Liver (tissue), 8 donors: ENCODE measurements at regions not wholly inside any gene's neighbourhood (a gene's known extent, or its start where the extent isn't known, plus 50 kb on each side); places are given as distances from the start of the nearest gene placed in this dataset.

Experiments
- DNase-seq: peaks from one replicate; pipeline ENCODE4 v3.0.0-alpha.2; 2017; ENCODE audit warnings: low spot score
- H3K27ac ChIP-seq, 2 donors: one replicate each; pipeline ENCODE4 v1.7.0; 2013; ENCODE audit warnings: inconsistent platforms in 2 of 2, low read length in 2 of 2, control low read depth in 1 of 2, low read depth in 1 of 2, mild to moderate bottlenecking in 1 of 2
- H3K27me3 ChIP-seq, 4 donors: one replicate each; pipeline versions ENCODE4 v1.6.1 to v1.7.0; 2013; ENCODE audit warnings: low read length in 3 of 4, inconsistent platforms in 1 of 4, mild to moderate bottlenecking in 1 of 4, moderate library complexity in 1 of 4; ENCODE audit not compliant: control insufficient read depth in 4 of 4, insufficient read depth in 4 of 4
- H3K36me3 ChIP-seq, 4 donors: one replicate each; pipeline versions ENCODE4 v1.6.1 to v1.7.0; 2013; ENCODE audit warnings: low read length in 3 of 4, mild to moderate bottlenecking in 3 of 4, low read depth in 1 of 4, moderate library complexity in 1 of 4; ENCODE audit not compliant: control insufficient read depth in 4 of 4, insufficient read depth in 3 of 4
- H3K4me1 ChIP-seq, 4 donors: one replicate each; pipeline versions ENCODE4 v1.6.1 to v1.7.0; 2013; ENCODE audit warnings: low read length in 3 of 4, mild to moderate bottlenecking in 3 of 4, moderate library complexity in 1 of 4; ENCODE audit not compliant: control insufficient read depth in 4 of 4, insufficient read depth in 4 of 4
- H3K4me3 ChIP-seq, 3 donors: one replicate each; pipeline versions ENCODE4 v1.6.1 to v1.7.0; 2013; ENCODE audit warnings: low read length in 3 of 3, control low read depth in 1 of 3, low read depth in 1 of 3, mild to moderate bottlenecking in 1 of 3
- H3K9ac ChIP-seq, 2 donors: one replicate each; pipeline ENCODE4 v1.7.0; 2013; ENCODE audit warnings: low read length in 2 of 2, mild to moderate bottlenecking in 2 of 2, moderate library complexity in 2 of 2, control low read depth in 1 of 2, low read depth in 1 of 2
- H3K9me3 ChIP-seq, 4 donors: one replicate each; pipeline versions ENCODE4 v1.6.1 to v1.7.0; 2013; ENCODE audit warnings: low read length in 3 of 4; ENCODE audit not compliant: control insufficient read depth in 4 of 4
- ATF3 ChIP-seq: IDR thresholded peaks from 2 replicates; pipeline ENCODE4 v1.6.1; 2016; ENCODE audit warnings: antibody characterized with exemption
- CTCF ChIP-seq: fragments of 150-350 bp; IDR thresholded peaks from 2 replicates; pipeline ENCODE4 v1.5.1; 2017; ENCODE audit warnings: improper control_type of control experiment, low read depth, low read length; ENCODE audit not compliant: missing input control
- EGR1 ChIP-seq, 2 donors: IDR thresholded peaks; 2 replicates each; pipeline ENCODE4 v1.6.1; 2016 to 2018; ENCODE audit warnings: antibody characterized with exemption in 2 of 2, low read depth in 2 of 2
- FOXA1 ChIP-seq: IDR thresholded peaks from 2 replicates; pipeline ENCODE4 v1.6.1; 2016; ENCODE audit warnings: antibody characterized with exemption
- FOXA2 ChIP-seq: IDR thresholded peaks from 2 replicates; pipeline ENCODE4 v1.6.1; 2016; ENCODE audit warnings: antibody characterized with exemption
- GABPA ChIP-seq, 2 donors: IDR thresholded peaks in 1 of 2; conservative IDR thresholded peaks in 1 of 2; 2 replicates each; pipeline ENCODE4 v1.6.1; 2016; ENCODE audit warnings: antibody characterized with exemption in 2 of 2, mild to moderate bottlenecking in 1 of 2, moderate library complexity in 1 of 2
- HNF4A ChIP-seq, 2 donors: conservative IDR thresholded peaks; 2 replicates each; pipeline ENCODE4 v1.6.1; 2016; ENCODE audit warnings: antibody characterized with exemption in 2 of 2, mild to moderate bottlenecking in 2 of 2
- HNF4G ChIP-seq: IDR thresholded peaks from 2 replicates; pipeline ENCODE4 v1.6.1; 2016; ENCODE audit warnings: antibody characterized with exemption
- JUND ChIP-seq, 2 donors: IDR thresholded peaks; 2 replicates each; pipeline ENCODE4 v1.6.1; 2016; ENCODE audit warnings: antibody characterized with exemption in 2 of 2
- MAX ChIP-seq: IDR thresholded peaks from 2 replicates; pipeline ENCODE4 v1.6.1; 2016; ENCODE audit warnings: antibody characterized with exemption
- NR2F2 ChIP-seq: IDR thresholded peaks from 2 replicates; pipeline ENCODE4 v1.6.1; 2016; ENCODE audit warnings: antibody characterized with exemption
- RAD21 ChIP-seq, 2 donors: IDR thresholded peaks; 2 replicates each; pipeline ENCODE4 v1.6.1; 2016; ENCODE audit warnings: antibody characterized with exemption in 2 of 2, mild to moderate bottlenecking in 2 of 2
- REST ChIP-seq: IDR thresholded peaks from 2 replicates; pipeline ENCODE4 v1.6.1; 2016; ENCODE audit warnings: antibody characterized with exemption, mild to moderate bottlenecking
- RXRA ChIP-seq, 2 donors: IDR thresholded peaks; 2 replicates each; pipeline ENCODE4 v1.6.1; 2017 to 2018; ENCODE audit warnings: antibody characterized with exemption in 2 of 2, mild to moderate bottlenecking in 1 of 2
- SP1 ChIP-seq: IDR thresholded peaks from 2 replicates; pipeline ENCODE4 v1.6.1; 2018; ENCODE audit warnings: antibody characterized with exemption, mild to moderate bottlenecking
- TAF1 ChIP-seq: conservative IDR thresholded peaks from 2 replicates; pipeline ENCODE4 v1.6.1; 2016; ENCODE audit warnings: antibody characterized with exemption, mild to moderate bottlenecking
- YY1 ChIP-seq: IDR thresholded peaks from 2 replicates; pipeline ENCODE4 v1.6.1; 2016; ENCODE audit warnings: antibody characterized with exemption, mild to moderate bottlenecking
- ZBTB33 ChIP-seq: IDR thresholded peaks from 2 replicates; pipeline ENCODE4 v1.6.1; 2016; ENCODE audit warnings: antibody characterized with exemption
- WGBS: extraction: QIAGEN DNeasy Blood & Tissue Kit; methylation state at CpG from one replicate; pipeline ENCODE4 v1.1.7; 2013; 5-methylcytosine and 5-hydroxymethylcytosine counted together
- donor health status: healthy.
- donor health status: healthy.
- donor health status: healthy.
- donor health status: healthy.
- donor health status: healthy.

- TF ChIP-seq ZBTB33 = no peak
- no peak for TF ChIP-seq ATF3
- TF ChIP-seq MAX = no peak
- no peak for TF ChIP-seq TAF1
- TF ChIP-seq RXRA (IDR thresholded peaks at IDR 0.05) = no peak
- TF ChIP-seq RAD21 (IDR thresholded peaks at IDR 0.05) = no peak
- TF ChIP-seq EGR1 (IDR thresholded peaks at IDR 0.05; ENCODE audit: low read depth in 2 of 2) = no peak
- TF ChIP-seq SP1 = no peak
- no peak for TF ChIP-seq CTCF
- no peak for TF ChIP-seq HNF4A (conservative IDR thresholded peaks at IDR 0.05)
- no peak for TF ChIP-seq REST
- no peak for TF ChIP-seq FOXA1
- TF ChIP-seq FOXA2 = no peak
- TF ChIP-seq HNF4G = no peak
- Histone ChIP-seq H3K27ac (no peak overlapping the region), H3K9me3 (no peaks in the 10 kb centered on the region), H3K4me1 (peaks cover 0 to 3% (median 1%) of the 10 kb centered on the region in 4 donors), H3K4me3 (no peak overlapping the region), H3K9ac (no peak overlapping the region), H3K36me3 (no peaks in the 10 kb centered on the region), H3K27me3 (peaks cover 0 to 5% (median 0%) of the 10 kb centered on the region in 4 donors)
- WGBS = 89% methylated on average over 1 of the region's 1 CpG
- DNase-seq = no peak
These were observed 104.9 kb downstream of the TRIB2 start for GRCh38 chr2:12821656-12822055.

- no peaks in the 10 kb centered on the region for H3K27me3 ChIP-seq
- no peak for DNase-seq
- H3K4me1 ChIP-seq = peaks cover 0 to 2% (median 0%) of the 10 kb centered on the region in 4 donors
- H3K36me3 ChIP-seq = no peaks in the 10 kb centered on the region
- H3K4me3 ChIP-seq = no peak overlapping the region
- H3K9me3 ChIP-seq = no peaks in the 10 kb centered on the region
- WGBS = 70% methylated on average over 3 of the region's 3 CpGs
- no peak overlapping the region for H3K9ac ChIP-seq
- H3K27ac ChIP-seq = peak overlapping the region in 1 of 2 donors; percentile 35
- TF ChIP-seq GABPA (IDR thresholded peaks at IDR 0.05 in 1 of 2, conservative IDR thresholded peaks at IDR 0.05 in 1 of 2) = no peak
- TF ChIP-seq JUND (IDR thresholded peaks at IDR 0.05) = no peak
- no peak for TF ChIP-seq HNF4A (conservative IDR thresholded peaks at IDR 0.05)
- TF ChIP-seq NR2F2 = no peak
- no peak for TF ChIP-seq ZBTB33
- TF ChIP-seq TAF1 = no peak
- no peak for TF ChIP-seq FOXA2
- no peak for TF ChIP-seq YY1
- no peak for TF ChIP-seq SP1
- TF ChIP-seq RAD21 (IDR thresholded peaks at IDR 0.05) = no peak
- TF ChIP-seq ATF3 = no peak
- no peak for TF ChIP-seq FOXA1
- no peak for TF ChIP-seq HNF4G
- TF ChIP-seq CTCF = no peak
These were observed 107.6 kb downstream of the TRIB2 start for GRCh38 chr2:12824351-12824777.
